Thymus (tissue), 11 donors: ENCODE measurements at regions not wholly inside any gene's neighbourhood (a gene's known extent, or its start where the extent isn't known, plus 50 kb on each side); places are given as distances from the start of the nearest gene placed in this dataset.
"Not testable (repeated sequence)": the region's sequence is repeated elsewhere in the genome, so short reads cannot be mapped to it uniquely, and the experiment has no call there.

Experiments
- DNase-seq, 9 donors: peaks; one replicate each; pipeline ENCODE4 v3.0.0-alpha.2; 2013; ENCODE audit warnings: low spot score in 9 of 9, low read depth in 6 of 9, missing footprints in 1 of 9
- H3K27ac ChIP-seq, 2 donors: one replicate each; pipeline ENCODE4 v1.5.1; 2013; ENCODE audit warnings: control low read depth in 1 of 2, low read depth in 1 of 2, low read length in 1 of 2, mild to moderate bottlenecking in 1 of 2, moderate library complexity in 1 of 2
- H3K27me3 ChIP-seq, 2 donors: one replicate each; pipeline ENCODE4 v1.5.1; 2013; ENCODE audit warnings: low read length in 1 of 2; ENCODE audit not compliant: control insufficient read depth in 2 of 2, insufficient read depth in 1 of 2
- H3K36me3 ChIP-seq, 2 donors: one replicate each; pipeline ENCODE4 v1.5.1; 2013; ENCODE audit warnings: low read length in 1 of 2, mild to moderate bottlenecking in 1 of 2, moderate library complexity in 1 of 2; ENCODE audit not compliant: control insufficient read depth in 2 of 2, insufficient read depth in 2 of 2
- H3K4me1 ChIP-seq, 2 donors: one replicate each; pipeline ENCODE4 v1.5.1; 2013; ENCODE audit warnings: low read length in 2 of 2; ENCODE audit not compliant: control insufficient read depth in 2 of 2, insufficient read depth in 2 of 2
- H3K4me3 ChIP-seq, 2 donors: one replicate each; pipeline ENCODE4 v1.5.1; 2013; ENCODE audit warnings: low read length in 2 of 2, control low read depth in 1 of 2, mild to moderate bottlenecking in 1 of 2
- H3K9me3 ChIP-seq, 2 donors: one replicate each; pipeline ENCODE4 v1.5.1; 2013; ENCODE audit warnings: low read length in 1 of 2, mild to moderate bottlenecking in 1 of 2; ENCODE audit not compliant: control insufficient read depth in 2 of 2, insufficient read depth in 1 of 2
- WGBS: extraction: QIAGEN DNeasy Blood & Tissue Kit; methylation state at CpG from one replicate; pipeline ENCODE4 v1.1.7; 2013; 5-methylcytosine and 5-hydroxymethylcytosine counted together
- donor health status: healthy.

- H3K27me3 ChIP-seq, result no peaks in the 10 kb centered on the region
- no peak overlapping the region for H3K27ac ChIP-seq
- no peaks in the 10 kb centered on the region for H3K4me1 ChIP-seq
- WGBS, result 83% methylated on average over 2 of the region's 2 CpGs
- H3K36me3 ChIP-seq, result no peaks in the 10 kb centered on the region
- DNase-seq, result no peak
- no peaks in the 10 kb centered on the region for H3K9me3 ChIP-seq
- no peak overlapping the region for H3K4me3 ChIP-seq
Measured at GRCh38 chr1:181239086-181239485, 150.6 kb downstream of the IER5 start.

GRCh38 chr1:181246320-181246719 lies 157.8 kb downstream of the IER5 start:
- not testable (repeated sequence) for H3K4me3 ChIP-seq, H3K4me1 ChIP-seq, H3K27me3 ChIP-seq, H3K9me3 ChIP-seq, H3K27ac ChIP-seq, DNase-seq, H3K36me3 ChIP-seq
- WGBS, result 96% methylated on average over 8 of the region's 8 CpGs

GRCh38 chr1:181248361-181248760 lies 159.9 kb downstream of the IER5 start:
- H3K4me1 ChIP-seq, H3K4me3 ChIP-seq, H3K9me3 ChIP-seq, H3K27me3 ChIP-seq, DNase-seq, H3K27ac ChIP-seq, H3K36me3 ChIP-seq: not testable (repeated sequence)
- WGBS, result 76% methylated on average over 2 of the region's 2 CpGs

GRCh38 chr1:181249186-181249585 lies 160.7 kb downstream of the IER5 start:
- 97% methylated on average over 3 of the region's 3 CpGs for WGBS
- H3K36me3 ChIP-seq, result no peaks in the 10 kb centered on the region
- no peaks in the 10 kb centered on the region for H3K4me1 ChIP-seq
- no peak overlapping the region for H3K27ac ChIP-seq
- H3K9me3 ChIP-seq, result no peaks in the 10 kb centered on the region
- DNase-seq, result no peak
- H3K27me3 ChIP-seq, result no peaks in the 10 kb centered on the region
- H3K4me3 ChIP-seq, result no peak overlapping the region

- Histone ChIP-seq H3K4me3 (no peak overlapping the region), H3K4me1 (no peaks in the 10 kb centered on the region), H3K27me3 (no peaks in the 10 kb centered on the region), H3K36me3 (no peaks in the 10 kb centered on the region), H3K9me3 (no peaks in the 10 kb centered on the region), H3K27ac (no peak overlapping the region)
- DNase-seq, result no peak
- WGBS, result 95% methylated on average over 2 of the region's 2 CpGs
Measured at GRCh38 chr1:181250038-181250437, 161.5 kb downstream of the IER5 start.

- Histone ChIP-seq H3K36me3 (no peaks in the 10 kb centered on the region), H3K9me3 (peaks cover 0 to 4% of the 10 kb centered on the region in 2 donors), H3K4me3 (no peak overlapping the region), H3K27me3 (no peaks in the 10 kb centered on the region), H3K27ac (no peak overlapping the region), H3K4me1 (no peaks in the 10 kb centered on the region)
- 82% methylated on average over 5 of the region's 5 CpGs for WGBS
- no peak for DNase-seq
Measured at GRCh38 chr1:181251001-181251712, 162.7 kb downstream of the IER5 start.

- no peaks in the 10 kb centered on the region for H3K36me3 ChIP-seq
- H3K4me3 ChIP-seq, result no peak overlapping the region
- H3K27ac ChIP-seq, result no peak overlapping the region
- no peaks in the 10 kb centered on the region for H3K4me1 ChIP-seq
- H3K9me3 ChIP-seq, result peaks cover 0 to 4% of the 10 kb centered on the region in 2 donors
- WGBS, result 46% methylated on average over 6 of the region's 6 CpGs
- DNase-seq, result no peak
- H3K27me3 ChIP-seq, result no peaks in the 10 kb centered on the region
Measured at GRCh38 chr1:181251713-181252075, 163.2 kb downstream of the IER5 start.

GRCh38 chr1:181253601-181254000 lies 165.1 kb downstream of the IER5 start:
- H3K27me3 ChIP-seq, H3K36me3 ChIP-seq, H3K4me3 ChIP-seq, H3K27ac ChIP-seq, H3K4me1 ChIP-seq, DNase-seq, H3K9me3 ChIP-seq: not testable (repeated sequence)
- WGBS, result 49% methylated on average over 2 of the region's 2 CpGs

GRCh38 chr1:181255270-181255929 lies 166.9 kb downstream of the IER5 start:
- Histone ChIP-seq H3K4me3 (no peak overlapping the region), H3K36me3 (no peaks in the 10 kb centered on the region), H3K9me3 (peaks cover 0 to 4% of the 10 kb centered on the region in 2 donors), H3K4me1 (no peaks in the 10 kb centered on the region), H3K27me3 (no peaks in the 10 kb centered on the region), H3K27ac (no peak overlapping the region)
- WGBS, result 85% methylated on average over 2 of the region's 2 CpGs
- no peak for DNase-seq
